Ovary (tissue), 7 donors: ENCODE measurements at regions not wholly inside any gene's neighbourhood (a gene's known extent, or its start where the extent isn't known, plus 50 kb on each side); places are given as distances from the start of the nearest gene placed in this dataset.

Source experiments
- DNase-seq, 5 donors: peaks; one replicate each; pipeline ENCODE4 v3.0.0-alpha.2; 2019 to 2020
- H3K27ac ChIP-seq, 2 donors: fragments of 200-600 bp; one replicate each; pipeline versions ENCODE4 v1.5.1 to v1.8.0; 2019 to 2022
- H3K27me3 ChIP-seq: fragments of 200-600 bp; one replicate; pipeline ENCODE4 v1.8.0; 2022
- H3K36me3 ChIP-seq: fragments of 200-600 bp; sonication (generic); one replicate; pipeline ENCODE4 v1.5.1; 2019
- H3K4me1 ChIP-seq: one replicate; pipeline ENCODE4 v1.8.1; 2013; ENCODE audit warnings: mild to moderate bottlenecking, moderate library complexity; ENCODE audit not compliant: insufficient read depth
- H3K4me3 ChIP-seq: fragments of 200-600 bp; sonication (generic); one replicate; pipeline ENCODE4 v1.5.1; 2017
- H3K9me3 ChIP-seq, 2 donors: fragments of 200-600 bp in 1 of 2; sonication (generic) in 1 of 2; one replicate each; pipeline versions ENCODE4 v1.5.1 to v1.8.1; 2013 to 2019; ENCODE audit warnings: mild to moderate bottlenecking in 1 of 2, moderate library complexity in 1 of 2
- EP300 ChIP-seq: sonication (generic); formaldehyde crosslinking; IDR thresholded peaks from one replicate; pipeline ENCODE4 v1.6.1; 2017; ENCODE audit warnings: antibody characterized with exemption
- POLR2A ChIP-seq: fragments of 450-650 bp; IDR thresholded peaks from one replicate; pipeline ENCODE4 v1.6.1; 2017; ENCODE audit warnings: antibody characterized with exemption, mild to moderate bottlenecking, moderate library complexity
- WGBS, 3 donors: extraction: QIAGEN DNeasy Blood & Tissue Kit in 1 of 3; methylation state at CpG; one replicate each; pipeline versions ENCODE4 v1.1.5 to v1.1.7; 2013 to 2017; 5-methylcytosine and 5-hydroxymethylcytosine counted together
- intact Hi-C, 4 donors: fragments of 100-400 bp; cut with DNase I; formaldehyde crosslinking; loops; one replicate each; pipeline versions ENCODE4 v1.11.0 to v1.15.1; 2022 to 2023
- TF ChIP-seq, protein P1 (sequence below), 3 donors: fragments of 450-650 bp in 2 of 3; fragments of 200-600 bp in 1 of 3; IDR thresholded peaks; one replicate each; pipeline versions ENCODE4 v1.5.1 to v1.8.0; 2016 to 2022; ENCODE audit warnings: antibody characterized with exemption in 3 of 3, mild to moderate bottlenecking in 1 of 3
- donor health status: DM: no; HTN: no; CAD: no; lungs with moderate emphysema.
- donor health status: DM: no; HTN: no; CAD: no.
- donor health status: Bipolar disorder and iron deficiency.
- donor health status: DM: no; HTN: no; CAD: no.
- donor health status: DM: yes; HTN: yes; CAD: no.

DNA sequence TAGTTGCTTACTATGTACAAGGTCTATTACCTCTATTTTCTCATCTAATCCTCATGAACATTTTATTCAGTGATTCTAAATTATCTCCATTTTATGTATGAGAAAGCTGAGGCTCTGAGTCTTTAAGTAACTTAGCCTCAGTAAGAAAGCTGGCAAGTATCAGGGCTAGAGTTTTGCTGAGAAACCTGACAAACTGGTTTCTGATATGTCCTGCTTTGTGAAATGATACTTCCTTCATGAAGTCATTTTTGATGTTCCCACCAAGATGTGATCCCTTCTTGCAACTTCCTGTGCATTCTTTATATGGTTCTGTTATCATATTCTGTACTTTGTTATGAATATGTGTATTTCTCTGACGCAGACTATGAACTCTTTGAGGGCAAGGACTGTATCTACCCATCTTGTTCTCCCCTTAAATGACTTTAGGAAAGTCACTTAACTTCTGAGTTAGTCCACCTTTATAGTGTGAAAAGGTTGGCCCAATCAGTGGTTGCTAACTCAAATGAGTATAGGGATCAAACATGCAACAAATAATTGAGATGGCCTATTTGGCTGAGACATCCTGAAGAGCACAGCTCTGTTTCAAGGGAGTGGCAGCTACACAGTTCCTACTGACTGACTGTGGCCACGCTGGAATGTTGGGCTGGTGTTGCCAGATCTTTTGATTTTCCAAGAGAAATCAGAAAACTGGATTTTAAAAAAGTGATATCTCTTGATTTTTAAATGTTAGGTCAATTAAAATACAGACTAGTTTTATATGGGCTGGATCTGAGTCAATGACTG is 127.9 kb upstream of the AMOT start:
- H3K36me3 ChIP-seq = no peaks in the 10 kb centered on the region
- H3K4me1 ChIP-seq = no peaks in the 10 kb centered on the region
- no peaks in the 10 kb centered on the region for H3K9me3 ChIP-seq
- DNase-seq = no peak
- 39 to 61% (median 59%) methylated on average over 2 of the region's 2 CpGs for WGBS, 3 donors
- no peak overlapping the region for H3K4me3 ChIP-seq
- TF ChIP-seq POLR2A = no peak
- no peak for TF ChIP-seq EP300
- TF ChIP-seq, protein P1, sequence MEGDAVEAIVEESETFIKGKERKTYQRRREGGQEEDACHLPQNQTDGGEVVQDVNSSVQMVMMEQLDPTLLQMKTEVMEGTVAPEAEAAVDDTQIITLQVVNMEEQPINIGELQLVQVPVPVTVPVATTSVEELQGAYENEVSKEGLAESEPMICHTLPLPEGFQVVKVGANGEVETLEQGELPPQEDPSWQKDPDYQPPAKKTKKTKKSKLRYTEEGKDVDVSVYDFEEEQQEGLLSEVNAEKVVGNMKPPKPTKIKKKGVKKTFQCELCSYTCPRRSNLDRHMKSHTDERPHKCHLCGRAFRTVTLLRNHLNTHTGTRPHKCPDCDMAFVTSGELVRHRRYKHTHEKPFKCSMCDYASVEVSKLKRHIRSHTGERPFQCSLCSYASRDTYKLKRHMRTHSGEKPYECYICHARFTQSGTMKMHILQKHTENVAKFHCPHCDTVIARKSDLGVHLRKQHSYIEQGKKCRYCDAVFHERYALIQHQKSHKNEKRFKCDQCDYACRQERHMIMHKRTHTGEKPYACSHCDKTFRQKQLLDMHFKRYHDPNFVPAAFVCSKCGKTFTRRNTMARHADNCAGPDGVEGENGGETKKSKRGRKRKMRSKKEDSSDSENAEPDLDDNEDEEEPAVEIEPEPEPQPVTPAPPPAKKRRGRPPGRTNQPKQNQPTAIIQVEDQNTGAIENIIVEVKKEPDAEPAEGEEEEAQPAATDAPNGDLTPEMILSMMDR (IDR thresholded peaks at IDR 0.05) = no peak
- no peak overlapping the region for H3K27ac ChIP-seq
- H3K27me3 ChIP-seq = no peaks in the 10 kb centered on the region
- intact Hi-C loops = no loop called here

DNA sequence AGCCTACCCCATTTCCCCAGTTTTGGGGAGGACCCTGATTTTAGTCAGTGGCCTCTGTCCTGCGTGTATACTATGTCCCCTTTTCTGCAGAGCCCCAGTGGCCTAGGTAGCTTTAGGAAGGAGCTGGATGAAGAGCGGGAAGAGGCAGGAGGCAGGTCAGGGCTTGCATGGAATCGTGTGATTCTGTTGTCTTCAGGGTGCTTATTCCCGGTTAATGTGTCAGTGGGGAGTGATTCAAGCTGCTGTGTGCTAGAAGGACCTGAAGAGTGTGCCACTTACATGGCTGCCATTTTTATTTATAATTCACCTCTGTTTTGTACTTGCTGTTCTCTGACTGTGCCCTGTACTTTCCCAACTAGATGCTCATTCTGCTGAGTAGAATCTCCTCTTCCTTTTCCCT is 127.3 kb upstream of the AMOT start:
- no peaks in the 10 kb centered on the region for H3K4me1 ChIP-seq
- no peaks in the 10 kb centered on the region for H3K9me3 ChIP-seq
- no peak for DNase-seq
- no peak overlapping the region for H3K27ac ChIP-seq
- TF ChIP-seq, protein P1 (IDR thresholded peaks at IDR 0.05) = no peak
- TF ChIP-seq EP300 = no peak
- TF ChIP-seq POLR2A = no peak
- no peak overlapping the region for H3K4me3 ChIP-seq
- intact Hi-C loops = no loop called here
- no peaks in the 10 kb centered on the region for H3K27me3 ChIP-seq
- no peaks in the 10 kb centered on the region for H3K36me3 ChIP-seq
- WGBS, 3 donors = 65 to 78% (median 77%) methylated on average over 4 of the region's 4 CpGs

DNA sequence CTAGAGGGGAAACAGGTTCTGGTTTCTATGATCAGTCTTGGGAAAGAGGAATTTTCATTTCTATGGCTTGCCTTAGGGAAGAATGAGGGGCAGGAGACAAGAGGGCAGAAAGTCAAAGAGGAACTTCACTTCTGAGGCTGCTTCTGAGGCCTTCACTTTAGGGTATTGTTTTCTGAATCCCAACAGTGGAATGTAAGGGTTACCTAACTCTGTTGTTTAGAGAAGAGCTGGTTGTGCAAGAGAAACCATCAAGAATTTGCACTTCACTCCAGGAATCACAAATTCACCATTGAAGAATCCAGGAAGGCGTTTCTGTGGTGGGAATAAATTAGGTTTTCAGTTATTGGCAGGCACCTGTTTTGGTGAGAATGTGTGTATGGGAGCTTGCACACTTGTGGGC is 126.7 kb upstream of the AMOT start:
- no peak for TF ChIP-seq POLR2A
- TF ChIP-seq EP300 = no peak
- TF ChIP-seq, protein P1 (IDR thresholded peaks at IDR 0.05) = no peak
- intact Hi-C loops = no loop called here
- Histone ChIP-seq H3K9me3 (no peaks in the 10 kb centered on the region), H3K4me1 (no peaks in the 10 kb centered on the region), H3K27ac (no peak overlapping the region), H3K27me3 (no peaks in the 10 kb centered on the region), H3K36me3 (no peaks in the 10 kb centered on the region), H3K4me3 (no peak overlapping the region)
- WGBS, 3 donors = 64 to 83% (median 76%) methylated on average over 1 of the region's 1 CpG
- no peak for DNase-seq

DNA sequence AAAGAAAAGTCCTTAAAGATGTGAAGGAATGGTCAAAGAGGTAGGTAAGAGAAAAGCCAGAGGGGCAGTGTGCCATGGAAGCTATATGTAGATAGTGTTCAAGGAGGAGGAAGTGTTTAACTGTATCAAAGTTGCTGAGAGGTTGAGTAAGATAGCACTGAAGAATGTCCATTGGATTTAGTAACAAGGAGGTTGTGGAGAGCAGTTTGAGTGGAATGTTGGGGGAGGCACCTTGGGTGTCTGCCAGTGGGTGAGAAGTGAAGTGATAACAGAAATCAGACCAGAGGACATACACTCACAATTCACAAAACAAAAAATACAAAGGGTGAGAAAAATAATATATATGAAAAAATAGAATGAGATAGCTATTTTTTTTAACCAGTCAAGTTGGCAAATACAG is 121.3 kb upstream of the AMOT start:
- Histone ChIP-seq H3K27ac (no peak overlapping the region), H3K27me3 (no peaks in the 10 kb centered on the region), H3K9me3 (no peaks in the 10 kb centered on the region), H3K4me1 (no peaks in the 10 kb centered on the region), H3K4me3 (no peak overlapping the region), H3K36me3 (no peaks in the 10 kb centered on the region)
- TF ChIP-seq, protein P1 (IDR thresholded peaks at IDR 0.05) = no peak
- TF ChIP-seq EP300 (no peak), POLR2A (no peak)
- intact Hi-C loops = no loop called here
- no peak for DNase-seq
